Thymus (tissue), 11 donors: ENCODE measurements at regions not wholly inside any gene's neighbourhood (a gene's known extent, or its start where the extent isn't known, plus 50 kb on each side); places are given as distances from the start of the nearest gene placed in this dataset.

Experiments used
- DNase-seq, 9 donors: peaks; one replicate each; pipeline ENCODE4 v3.0.0-alpha.2; 2013; ENCODE audit warnings: low spot score in 9 of 9, low read depth in 6 of 9, missing footprints in 1 of 9
- H3K27ac ChIP-seq, 2 donors: one replicate each; pipeline ENCODE4 v1.5.1; 2013; ENCODE audit warnings: control low read depth in 1 of 2, low read depth in 1 of 2, low read length in 1 of 2, mild to moderate bottlenecking in 1 of 2, moderate library complexity in 1 of 2
- H3K27me3 ChIP-seq, 2 donors: one replicate each; pipeline ENCODE4 v1.5.1; 2013; ENCODE audit warnings: low read length in 1 of 2; ENCODE audit not compliant: control insufficient read depth in 2 of 2, insufficient read depth in 1 of 2
- H3K36me3 ChIP-seq, 2 donors: one replicate each; pipeline ENCODE4 v1.5.1; 2013; ENCODE audit warnings: low read length in 1 of 2, mild to moderate bottlenecking in 1 of 2, moderate library complexity in 1 of 2; ENCODE audit not compliant: control insufficient read depth in 2 of 2, insufficient read depth in 2 of 2
- H3K4me1 ChIP-seq, 2 donors: one replicate each; pipeline ENCODE4 v1.5.1; 2013; ENCODE audit warnings: low read length in 2 of 2; ENCODE audit not compliant: control insufficient read depth in 2 of 2, insufficient read depth in 2 of 2
- H3K4me3 ChIP-seq, 2 donors: one replicate each; pipeline ENCODE4 v1.5.1; 2013; ENCODE audit warnings: low read length in 2 of 2, control low read depth in 1 of 2, mild to moderate bottlenecking in 1 of 2
- H3K9me3 ChIP-seq, 2 donors: one replicate each; pipeline ENCODE4 v1.5.1; 2013; ENCODE audit warnings: low read length in 1 of 2, mild to moderate bottlenecking in 1 of 2; ENCODE audit not compliant: control insufficient read depth in 2 of 2, insufficient read depth in 1 of 2
- WGBS: extraction: QIAGEN DNeasy Blood & Tissue Kit; methylation state at CpG from one replicate; pipeline ENCODE4 v1.1.7; 2013; 5-methylcytosine and 5-hydroxymethylcytosine counted together
- donor health status: healthy.

GRCh38 chr3:95097493-95097892 lies 1034.6 kb downstream of the NSUN3 start:
- 88% methylated on average over 3 of the region's 3 CpGs for WGBS
- no peaks in the 10 kb centered on the region for H3K36me3 ChIP-seq
- DNase-seq = no peak
- no peak overlapping the region for H3K4me3 ChIP-seq
- no peaks in the 10 kb centered on the region for H3K27me3 ChIP-seq
- no peaks in the 10 kb centered on the region for H3K9me3 ChIP-seq
- no peak overlapping the region for H3K27ac ChIP-seq
- H3K4me1 ChIP-seq = no peaks in the 10 kb centered on the region

- no peak for DNase-seq
- Histone ChIP-seq H3K36me3 (no peaks in the 10 kb centered on the region), H3K27me3 (no peaks in the 10 kb centered on the region), H3K4me3 (no peak overlapping the region), H3K9me3 (no peaks in the 10 kb centered on the region), H3K4me1 (no peaks in the 10 kb centered on the region), H3K27ac (no peak overlapping the region)
- WGBS = 25% methylated on average over 3 of the region's 3 CpGs
These were observed 1058.1 kb downstream of the NSUN3 start for GRCh38 chr3:95120921-95121320.

- Histone ChIP-seq H3K4me3 (no peak overlapping the region), H3K9me3 (no peaks in the 10 kb centered on the region), H3K27me3 (no peaks in the 10 kb centered on the region), H3K27ac (no peak overlapping the region), H3K4me1 (no peaks in the 10 kb centered on the region), H3K36me3 (no peaks in the 10 kb centered on the region)
- no peak for DNase-seq
- WGBS = 73% methylated on average over 5 of the region's 5 CpGs
These were observed 1060.2 kb downstream of the NSUN3 start for GRCh38 chr3:95123104-95123503.

GRCh38 chr3:95134693-95135413 lies 1072.0 kb downstream of the NSUN3 start:
- Histone ChIP-seq H3K36me3 (no peaks in the 10 kb centered on the region), H3K4me3 (no peak overlapping the region), H3K27ac (no peak overlapping the region), H3K27me3 (no peaks in the 10 kb centered on the region), H3K9me3 (no peaks in the 10 kb centered on the region), H3K4me1 (no peaks in the 10 kb centered on the region)
- no peak for DNase-seq
- WGBS = 95% methylated on average over 3 of the region's 3 CpGs

- no peak for DNase-seq
- WGBS = 95% methylated on average over 3 of the region's 3 CpGs
- H3K27ac ChIP-seq = no peak overlapping the region
- no peaks in the 10 kb centered on the region for H3K9me3 ChIP-seq
- no peaks in the 10 kb centered on the region for H3K27me3 ChIP-seq
- no peak overlapping the region for H3K4me3 ChIP-seq
- H3K36me3 ChIP-seq = no peaks in the 10 kb centered on the region
- no peaks in the 10 kb centered on the region for H3K4me1 ChIP-seq
These were observed 1085.2 kb downstream of the NSUN3 start for GRCh38 chr3:95148107-95148506.

GRCh38 chr3:95151590-95151989 lies 1088.7 kb downstream of the NSUN3 start:
- no peak overlapping the region for H3K27ac ChIP-seq
- WGBS = 76% methylated on average over 2 of the region's 2 CpGs
- no peaks in the 10 kb centered on the region for H3K4me1 ChIP-seq
- DNase-seq = no peak
- H3K36me3 ChIP-seq = no peaks in the 10 kb centered on the region
- no peak overlapping the region for H3K4me3 ChIP-seq
- peaks cover 0 to 5% of the 10 kb centered on the region in 2 donors for H3K9me3 ChIP-seq
- no peaks in the 10 kb centered on the region for H3K27me3 ChIP-seq

GRCh38 chr3:95154766-95155165 lies 1091.9 kb downstream of the NSUN3 start:
- no peak for DNase-seq
- 93% methylated on average over 2 of the region's 2 CpGs for WGBS
- Histone ChIP-seq H3K27me3 (no peaks in the 10 kb centered on the region), H3K9me3 (peaks cover 0 to 5% of the 10 kb centered on the region in 2 donors), H3K4me1 (no peaks in the 10 kb centered on the region), H3K36me3 (no peaks in the 10 kb centered on the region), H3K27ac (no peak overlapping the region), H3K4me3 (no peak overlapping the region)

GRCh38 chr3:95162794-95163193 lies 1099.9 kb downstream of the NSUN3 start:
- DNase-seq = no peak
- Histone ChIP-seq H3K4me3 (no peak overlapping the region), H3K9me3 (no peaks in the 10 kb centered on the region), H3K27me3 (no peaks in the 10 kb centered on the region), H3K36me3 (no peaks in the 10 kb centered on the region), H3K27ac (no peak overlapping the region), H3K4me1 (no peaks in the 10 kb centered on the region)
- WGBS = 64% methylated on average over 1 of the region's 1 CpG

- H3K27ac ChIP-seq = no peak overlapping the region
- no peaks in the 10 kb centered on the region for H3K9me3 ChIP-seq
- H3K4me3 ChIP-seq = no peak overlapping the region
- H3K27me3 ChIP-seq = no peaks in the 10 kb centered on the region
- no peaks in the 10 kb centered on the region for H3K4me1 ChIP-seq
- no peaks in the 10 kb centered on the region for H3K36me3 ChIP-seq
- WGBS = 90% methylated on average over 4 of the region's 4 CpGs
- DNase-seq = no peak
These were observed 1104.9 kb downstream of the NSUN3 start for GRCh38 chr3:95167748-95168147.
